Hematopoietic multipotent progenitor cell treated with erythropoietin and hydrocortisone succinate and interleukin-3 and kit ligand, for 4 days (in vitro differentiated cells): ENCODE measurements at regions not wholly inside any gene's neighbourhood (a gene's known extent, or its start where the extent isn't known, plus 50 kb on each side); places are given as distances from the start of the nearest gene placed in this dataset.
A peak's percentile ranks its signal among the peaks of the same experiment; 100 is the strongest.
"Not testable (repeated sequence)": the region's sequence is repeated elsewhere in the genome, so short reads cannot be mapped to it uniquely, and the experiment has no call there.

Experiments
- DNase-seq: peaks from one replicate; pipeline ENCODE4 v3.0.0-alpha.2; 2015

DNA sequence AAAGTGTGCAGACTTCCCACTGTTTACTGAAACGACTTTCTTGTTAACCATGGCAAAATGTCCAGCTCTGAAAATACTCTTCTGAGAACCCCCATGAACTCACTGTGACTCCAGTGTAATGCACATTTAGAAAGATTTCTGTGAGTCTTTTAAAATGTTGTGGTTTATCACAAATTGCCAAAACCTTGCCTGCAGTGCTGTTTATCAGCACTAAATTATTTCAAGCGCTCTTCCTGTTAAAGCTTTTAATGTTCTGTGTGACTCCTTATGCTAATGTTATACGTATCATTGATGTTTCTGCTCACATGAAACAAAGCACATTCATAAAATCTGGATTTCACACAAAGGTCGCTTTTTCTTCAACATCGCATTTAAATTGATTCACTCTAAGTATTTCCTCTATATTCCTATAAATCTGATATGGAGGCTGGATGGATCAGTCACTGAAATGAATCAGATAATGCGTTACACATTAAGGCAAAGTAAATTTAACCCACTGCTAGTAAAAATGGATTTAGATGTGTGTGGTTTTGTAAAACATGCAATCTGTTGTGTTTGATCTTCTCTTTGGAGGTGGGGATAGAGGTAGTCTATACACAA, 521.2 kb downstream of the NYAP2 start:
- no peak for DNase-seq

DNA sequence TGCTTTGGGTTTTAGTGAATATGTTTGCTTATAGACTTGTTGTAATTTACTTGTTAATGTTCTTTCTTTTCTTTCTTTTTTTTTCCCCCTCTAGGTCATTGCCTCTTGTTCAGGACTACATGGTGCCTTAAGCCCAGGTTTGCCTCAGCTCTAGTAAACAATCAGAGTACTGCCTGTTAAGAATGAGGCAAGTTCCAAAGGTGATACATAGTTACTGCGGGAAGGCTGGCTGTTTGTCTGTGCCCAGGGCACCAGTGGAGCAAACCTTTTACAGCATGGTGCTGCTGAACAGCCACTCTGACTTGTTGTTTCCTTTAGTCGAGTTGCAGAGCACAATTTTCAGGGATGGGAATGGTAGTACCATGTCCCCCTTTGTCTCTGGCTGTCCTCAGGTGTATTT, 517.2 kb downstream of the NYAP2 start:
- no peak for DNase-seq

DNA sequence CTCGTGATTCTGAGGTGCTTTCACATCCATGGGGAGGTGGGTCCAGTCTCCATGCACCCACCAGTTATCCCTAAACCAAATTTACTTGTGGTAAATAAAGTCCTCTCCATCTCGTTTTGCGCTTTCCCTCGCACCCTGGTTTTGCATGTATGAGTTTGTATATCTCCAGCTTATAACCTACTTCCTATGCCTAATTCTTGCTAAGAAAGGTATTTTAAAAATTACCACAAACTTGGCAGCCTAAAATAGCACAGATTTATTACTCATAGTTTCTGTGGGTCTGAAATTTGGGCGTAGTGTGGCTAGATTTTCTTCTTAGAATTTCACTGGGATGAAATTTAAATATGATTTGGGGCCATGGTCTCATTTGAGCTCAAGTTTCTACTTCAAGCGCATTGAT, 511.5 kb downstream of the NYAP2 start:
- no peak for DNase-seq

DNA sequence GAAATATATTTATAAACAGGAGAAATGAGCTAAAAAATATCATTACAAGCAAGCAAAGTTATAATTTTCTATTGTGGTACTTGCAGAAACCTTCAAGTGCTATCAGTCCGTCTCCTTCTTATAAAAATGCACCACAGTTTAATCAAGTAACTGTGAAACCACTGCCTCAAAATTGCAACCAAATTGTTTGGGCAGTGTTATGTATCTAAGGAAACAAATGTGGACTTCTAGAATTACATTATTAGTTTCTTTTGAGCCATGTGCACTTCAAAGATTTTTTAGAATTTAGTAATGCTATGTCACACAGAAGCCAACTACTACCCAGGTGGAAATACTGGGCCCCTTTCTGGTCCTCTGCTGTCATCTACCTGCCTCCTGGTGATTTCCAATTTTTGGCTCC, 495.6 kb downstream of the NYAP2 start:
- no peak for DNase-seq

DNA sequence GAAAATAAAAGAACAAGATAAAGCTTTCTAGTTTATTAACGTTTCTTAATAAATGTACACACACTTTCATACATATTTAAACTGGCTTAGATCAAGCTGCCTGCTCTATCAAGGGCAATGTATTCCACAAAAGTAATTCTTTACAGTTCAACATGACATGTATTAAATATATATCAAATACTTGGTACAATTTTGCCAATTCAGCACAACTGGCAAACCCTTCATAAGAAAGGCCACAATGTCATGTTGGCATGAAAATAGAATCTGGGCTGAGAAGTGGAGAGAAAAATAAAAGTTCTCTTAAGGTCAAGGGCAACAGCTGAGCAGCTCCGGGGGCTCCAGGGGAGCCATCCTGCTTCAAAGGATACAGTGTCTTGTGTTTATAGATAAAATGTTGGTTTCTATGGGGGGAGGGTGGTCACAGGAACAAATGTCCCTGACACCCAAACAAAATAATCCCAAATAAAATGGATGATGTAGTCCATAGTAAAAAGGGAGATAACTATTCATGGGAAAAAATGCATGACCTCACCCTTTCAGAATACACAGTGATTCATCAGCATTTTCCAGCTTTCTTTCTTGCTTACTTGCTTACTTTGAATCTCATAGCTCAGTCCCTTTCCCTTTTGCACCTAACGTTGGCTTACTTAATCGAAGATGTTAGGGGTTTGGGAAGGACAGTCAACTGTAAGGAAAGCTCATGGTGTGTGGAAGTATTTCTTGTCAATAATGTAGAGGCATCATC, 494.9 kb downstream of the NYAP2 start:
- no peak for DNase-seq

DNA sequence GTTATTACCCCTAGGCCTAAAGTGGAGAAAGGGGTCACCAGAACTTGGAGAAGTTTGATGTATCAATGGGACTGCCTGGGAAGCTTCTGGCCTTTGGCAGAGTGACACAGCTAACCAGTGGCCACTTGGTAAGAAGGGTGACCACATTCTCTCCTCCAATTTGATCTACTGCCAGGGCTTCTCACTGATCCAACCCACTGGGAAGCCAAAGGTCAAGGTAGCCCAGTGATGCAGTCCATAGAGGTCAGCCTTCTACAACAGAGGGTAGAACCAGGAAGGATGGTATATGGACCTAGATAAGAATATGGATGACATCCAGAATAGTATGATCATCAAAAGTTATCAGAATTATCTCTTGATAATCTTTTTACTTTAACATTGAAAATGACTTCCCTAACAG, 493.6 kb downstream of the NYAP2 start:
- DNase-seq = no peak

DNA sequence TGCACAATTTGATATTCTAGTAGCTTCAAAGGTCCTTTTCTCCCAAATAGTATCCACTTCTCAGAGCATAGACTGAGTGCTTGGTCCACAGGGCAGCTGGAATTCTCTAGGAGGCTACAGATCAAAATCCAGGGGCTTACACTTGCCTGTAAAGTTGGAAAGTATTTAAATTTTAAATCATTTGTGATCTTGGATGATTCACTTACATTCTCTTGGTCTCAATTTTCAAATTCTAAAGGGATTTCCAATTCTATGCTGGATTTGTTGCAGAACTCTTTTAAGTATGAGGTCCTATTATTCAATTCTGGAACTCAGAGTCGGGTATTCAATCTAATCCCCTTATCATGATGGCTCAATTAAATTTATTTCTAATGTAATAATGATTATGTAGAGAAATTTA, 492.3 kb downstream of the NYAP2 start:
- no peak for DNase-seq

DNA sequence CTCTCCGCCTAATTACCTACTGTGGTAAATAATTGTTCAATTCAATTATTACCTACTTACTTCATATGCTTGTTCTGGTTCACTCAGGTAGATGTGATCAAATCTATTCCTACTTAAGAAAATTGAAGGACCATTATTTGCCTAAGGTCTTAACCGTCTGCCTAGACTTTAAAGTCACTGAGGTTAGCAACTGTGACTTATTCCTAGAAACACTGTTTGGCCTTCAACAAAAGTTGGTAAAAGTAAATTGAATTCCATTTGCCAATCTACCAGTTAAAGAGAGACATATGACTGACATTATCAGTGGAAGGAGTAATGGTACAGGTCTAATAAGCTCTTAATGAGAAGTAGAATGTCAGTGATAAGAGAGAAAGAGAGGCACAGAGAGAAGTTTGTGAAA, 491.5 kb downstream of the NYAP2 start:
- no peak for DNase-seq

DNA sequence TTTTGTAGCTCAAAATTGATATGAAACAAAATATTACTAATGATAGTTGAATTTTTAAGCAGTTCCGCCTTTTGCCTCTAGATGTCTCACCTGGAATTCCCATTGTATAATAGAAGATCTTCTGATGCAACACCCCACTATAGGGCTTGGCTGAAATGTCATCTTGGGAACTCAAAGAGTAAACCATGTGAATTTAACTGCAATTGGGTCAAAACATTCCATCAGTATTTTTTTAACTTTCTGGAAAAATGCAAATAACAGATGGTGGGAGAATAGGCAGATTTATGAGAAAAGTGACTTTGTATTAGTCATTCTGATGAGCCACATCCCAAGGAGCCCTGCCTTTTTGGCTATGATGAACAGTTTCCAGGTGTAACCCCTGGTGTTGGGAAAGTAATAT, 489.9 kb downstream of the NYAP2 start:
- peak; percentile 62 for DNase-seq

DNA sequence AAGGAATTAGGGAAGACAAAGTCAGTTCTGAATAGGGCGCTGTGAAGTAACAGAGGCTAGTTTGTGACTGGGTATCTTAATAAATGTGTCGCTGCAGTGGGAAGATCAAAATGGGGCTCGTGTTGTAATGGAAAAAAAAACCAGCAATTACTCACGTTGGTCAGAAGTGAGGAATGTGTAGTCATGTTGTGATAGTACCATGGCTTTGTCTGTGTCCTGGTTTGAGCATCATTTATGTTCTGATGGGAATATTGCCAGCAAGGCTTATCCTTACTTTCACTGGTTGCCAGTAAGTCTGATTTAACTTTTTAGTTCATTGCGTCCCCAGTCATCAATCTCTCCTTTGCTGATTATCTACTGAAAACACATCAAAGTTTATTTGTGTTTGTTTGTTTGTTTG, 467.6 kb downstream of the NYAP2 start:
- no peak for DNase-seq

DNA sequence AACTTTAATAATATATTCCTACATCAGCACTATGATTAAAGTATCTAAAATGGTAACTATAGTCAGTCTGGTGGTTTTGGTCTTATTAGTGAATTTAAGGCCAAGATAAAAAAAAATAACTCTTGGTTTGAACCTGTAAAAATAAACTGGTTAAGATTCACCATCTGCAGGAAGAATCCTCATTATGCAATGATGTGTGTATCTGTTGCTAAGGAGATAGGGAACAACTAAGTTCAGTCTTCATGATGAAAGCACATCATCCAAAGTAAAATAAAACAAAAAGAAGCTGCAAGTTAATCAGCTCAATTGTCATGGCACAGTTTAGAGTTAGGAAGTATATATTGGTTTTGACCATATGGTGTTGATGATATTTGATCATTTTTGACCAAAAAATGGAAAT, 466.0 kb downstream of the NYAP2 start:
- no peak for DNase-seq

DNA sequence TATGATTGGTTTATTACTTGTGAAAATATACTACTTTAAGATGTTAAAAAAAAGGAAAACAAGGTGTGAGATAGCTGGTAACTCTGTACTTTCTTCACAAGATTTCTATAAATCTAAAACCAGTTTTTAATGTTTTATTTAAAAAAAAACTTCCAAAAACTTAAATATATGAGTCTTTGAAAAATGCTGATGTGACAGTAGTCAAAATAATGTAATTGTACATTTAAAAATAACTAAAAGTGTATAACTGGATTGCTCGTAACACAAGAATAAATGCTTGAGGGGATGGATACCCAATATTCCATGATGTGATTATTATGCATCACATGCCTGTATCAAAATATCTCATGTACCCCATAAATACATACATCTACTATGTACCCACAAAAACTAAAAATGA, 464.9 kb downstream of the NYAP2 start:
- DNase-seq = no peak

DNA sequence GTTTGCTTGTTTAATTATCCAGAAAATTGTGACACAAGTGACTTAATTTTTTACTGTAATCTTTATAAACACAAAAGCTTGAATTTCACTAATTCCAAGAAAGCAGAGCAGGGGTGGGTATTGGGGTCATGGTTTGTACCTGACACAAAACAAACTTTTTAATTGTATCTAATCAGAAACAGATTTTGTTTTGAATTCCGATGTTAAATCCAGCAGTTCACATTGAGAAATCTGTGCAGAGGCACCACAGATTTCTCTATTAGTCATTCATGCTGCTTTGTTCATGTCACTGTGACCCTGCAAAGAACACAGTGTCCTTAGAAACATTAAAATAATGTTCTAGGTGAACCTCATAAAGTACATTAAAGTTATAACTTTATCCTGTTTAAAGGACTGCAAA, 443.4 kb downstream of the NYAP2 start:
- DNase-seq = no peak

DNA sequence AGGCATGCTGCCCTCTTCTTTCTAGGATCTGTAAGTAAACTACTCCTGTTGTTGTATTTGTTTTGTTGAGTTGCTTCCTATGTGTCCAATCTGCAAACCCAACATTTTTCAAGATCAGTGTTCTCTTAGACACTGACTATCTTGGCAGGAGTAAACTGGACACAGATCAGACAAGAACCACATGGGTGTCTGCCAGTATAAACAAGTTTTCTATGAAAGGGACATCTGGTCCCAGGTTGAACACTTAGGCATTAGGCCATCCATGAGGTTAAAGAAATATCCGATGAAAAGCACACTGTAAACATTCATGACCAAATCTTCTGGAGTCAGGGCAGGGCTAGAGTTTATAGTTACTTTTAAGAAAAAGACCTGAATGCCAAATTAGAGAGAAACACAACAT, 441.8 kb downstream of the NYAP2 start:
- no peak for DNase-seq

DNA sequence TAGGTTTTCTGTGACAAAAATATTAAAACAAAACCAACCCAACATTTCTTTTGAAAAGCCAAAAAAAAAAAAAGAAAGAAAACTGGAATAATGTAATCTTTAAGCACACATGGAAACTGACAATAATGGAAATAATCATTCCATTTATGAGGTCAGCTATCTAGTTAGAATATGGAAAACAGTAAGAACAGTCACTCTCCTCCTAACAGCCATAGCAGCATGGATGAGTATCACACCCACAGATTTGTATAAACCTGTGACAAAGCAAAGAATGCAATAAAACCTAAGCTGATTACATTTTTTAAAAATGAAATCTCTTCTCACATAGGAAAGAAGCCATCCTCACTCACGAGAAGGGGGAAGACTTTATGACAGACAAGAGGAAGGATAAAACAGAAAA, 437.8 kb downstream of the NYAP2 start:
- DNase-seq = no peak

DNA sequence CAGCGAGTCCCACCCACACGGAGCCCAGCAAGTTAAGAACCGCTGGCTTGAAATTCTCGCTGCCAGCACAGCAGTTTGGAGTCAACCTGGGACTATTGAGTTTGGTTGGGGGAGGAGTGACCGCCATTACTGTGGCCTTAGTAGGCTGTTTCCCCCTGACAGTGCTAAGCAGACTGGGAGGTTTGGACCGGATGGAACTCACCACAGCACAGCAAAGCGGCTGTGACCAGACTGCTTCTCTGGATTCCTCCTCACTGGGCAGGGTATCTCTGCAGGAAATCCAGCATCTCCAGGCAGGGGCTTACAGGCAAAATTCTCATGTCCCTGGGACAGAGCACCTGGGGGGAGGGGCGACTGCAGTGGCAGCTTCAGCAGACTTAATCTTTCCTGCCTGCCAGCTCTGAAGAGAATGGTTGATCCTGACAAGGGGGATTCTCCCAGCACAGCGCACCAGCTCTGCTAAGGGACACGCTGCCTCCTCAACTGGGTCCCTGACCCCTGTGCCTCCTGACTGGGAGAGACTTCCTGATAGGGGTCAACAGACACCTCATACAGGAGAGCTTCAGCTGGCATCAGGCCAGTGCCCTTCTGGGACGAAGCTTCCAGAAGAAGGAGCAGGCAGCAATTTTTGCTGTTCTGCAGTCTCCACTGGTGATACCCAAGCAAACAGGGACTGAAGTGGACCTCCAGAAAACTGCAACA, 425.4 kb downstream of the NYAP2 start:
- no peak for DNase-seq

DNA sequence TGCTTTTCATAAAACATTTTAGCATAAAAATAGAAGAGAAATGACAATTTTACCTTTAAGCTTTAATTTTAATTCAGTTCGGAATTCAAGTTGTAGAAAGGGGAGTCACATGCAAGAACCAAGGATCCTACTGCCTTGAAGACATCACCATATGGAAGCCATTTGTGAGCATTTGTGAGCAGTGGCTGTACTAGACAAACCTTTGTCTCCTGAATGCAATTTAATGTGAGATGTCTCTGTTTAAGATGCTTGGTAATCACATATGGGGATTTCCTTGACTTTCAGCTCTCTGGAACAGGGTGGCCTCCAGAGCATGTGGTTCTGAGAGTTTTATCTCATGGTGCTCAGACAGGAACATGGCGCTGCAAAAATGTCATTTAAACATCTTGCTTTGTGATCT, 421.8 kb downstream of the NYAP2 start:
- no peak for DNase-seq

DNA sequence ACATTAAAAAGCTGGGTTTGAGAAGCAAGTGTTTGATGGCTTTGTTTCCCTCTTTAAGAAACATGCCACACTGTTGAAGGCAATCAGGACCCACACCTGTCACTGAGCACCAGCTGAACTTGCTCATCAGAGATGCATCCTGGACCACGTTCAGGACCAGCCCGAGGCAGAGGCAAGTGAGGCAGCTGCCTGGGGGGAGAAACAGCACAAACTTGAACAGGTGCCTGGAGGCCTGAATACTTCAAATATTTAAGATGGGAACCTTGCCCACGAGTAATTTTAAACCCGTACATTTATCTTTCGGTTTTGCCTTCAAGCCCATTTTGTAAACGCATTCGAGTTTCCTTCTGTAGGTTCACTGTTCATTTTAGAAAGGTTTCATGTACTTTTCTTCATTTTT, 421.3 kb downstream of the NYAP2 start:
- no peak for DNase-seq

DNA sequence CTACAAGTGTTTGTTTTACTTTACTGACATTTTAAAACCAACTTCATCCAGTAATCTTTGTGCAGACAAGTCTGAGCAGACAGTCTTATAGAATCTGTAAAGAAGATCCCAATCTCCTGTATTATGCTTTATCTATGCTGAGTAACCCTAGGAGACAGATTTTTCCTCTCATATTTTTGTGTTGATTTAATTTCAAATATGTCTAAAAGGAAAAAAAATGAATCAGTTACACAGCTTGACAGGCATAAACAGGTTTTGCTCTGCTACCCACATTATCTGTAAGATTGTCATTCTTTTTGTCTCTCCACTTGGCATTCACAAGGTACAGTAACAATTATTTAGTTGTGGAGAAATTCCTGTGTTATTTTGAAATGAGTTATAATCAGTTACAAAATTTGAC, 415.0 kb downstream of the NYAP2 start:
- DNase-seq = no peak

DNA sequence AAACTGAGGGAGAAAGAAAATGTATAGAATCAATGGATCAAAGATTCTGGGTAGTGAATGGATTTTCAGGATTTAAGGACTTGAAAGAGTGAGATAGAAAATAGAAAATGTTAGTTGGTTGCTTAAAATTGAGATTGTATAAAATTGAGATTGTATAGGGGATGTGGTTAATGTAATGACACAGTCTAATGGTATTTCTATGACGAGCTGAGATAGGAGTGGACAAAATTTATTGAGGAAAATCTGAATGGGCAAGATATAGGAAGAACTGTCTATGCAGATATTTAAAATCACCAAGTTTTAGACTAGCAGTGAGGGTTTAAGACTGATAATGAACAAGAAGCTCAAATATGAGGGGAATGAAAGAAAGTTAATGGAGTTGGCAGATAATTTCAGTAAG, 406.6 kb downstream of the NYAP2 start:
- DNase-seq = no peak

DNA sequence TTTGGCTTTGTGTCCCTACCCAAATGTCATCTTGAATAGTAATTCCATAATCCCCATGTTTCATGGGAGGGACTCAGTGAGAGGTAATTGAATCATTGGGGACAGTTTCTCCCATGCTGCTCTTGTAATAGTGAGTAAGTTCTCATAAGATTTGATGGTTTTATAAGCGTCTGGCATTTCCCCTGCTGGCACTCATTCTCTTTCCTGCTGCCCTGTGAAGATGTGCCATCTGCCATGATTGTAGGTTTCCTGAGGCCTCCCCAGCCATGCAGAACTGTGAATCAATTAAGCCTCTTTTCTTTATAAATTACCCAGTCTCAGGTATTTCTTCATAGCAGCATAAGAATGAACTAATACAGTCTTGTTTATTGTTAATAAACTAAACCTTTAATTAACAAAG, 402.6 kb downstream of the NYAP2 start:
- not testable (repeated sequence) for DNase-seq

DNA sequence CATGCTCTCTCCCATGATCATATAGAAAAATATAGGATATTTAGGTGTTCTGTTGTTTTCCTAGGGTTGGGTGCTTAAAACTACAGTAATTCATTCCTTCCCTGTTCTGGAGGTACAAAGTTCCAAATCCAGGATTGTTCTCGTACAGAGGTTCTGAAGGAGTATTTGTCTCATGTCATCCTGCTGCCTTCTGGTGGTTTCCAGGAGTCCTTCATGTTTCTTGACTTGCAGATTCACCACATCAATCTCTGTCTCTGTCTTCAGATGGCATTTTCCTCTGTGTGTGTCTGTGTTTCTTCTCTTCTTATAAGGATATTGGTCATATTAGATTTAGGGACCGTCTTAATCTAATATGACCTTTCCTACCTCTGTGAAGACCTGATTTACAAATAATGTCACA, 397.9 kb downstream of the NYAP2 start:
- DNase-seq = no peak

DNA sequence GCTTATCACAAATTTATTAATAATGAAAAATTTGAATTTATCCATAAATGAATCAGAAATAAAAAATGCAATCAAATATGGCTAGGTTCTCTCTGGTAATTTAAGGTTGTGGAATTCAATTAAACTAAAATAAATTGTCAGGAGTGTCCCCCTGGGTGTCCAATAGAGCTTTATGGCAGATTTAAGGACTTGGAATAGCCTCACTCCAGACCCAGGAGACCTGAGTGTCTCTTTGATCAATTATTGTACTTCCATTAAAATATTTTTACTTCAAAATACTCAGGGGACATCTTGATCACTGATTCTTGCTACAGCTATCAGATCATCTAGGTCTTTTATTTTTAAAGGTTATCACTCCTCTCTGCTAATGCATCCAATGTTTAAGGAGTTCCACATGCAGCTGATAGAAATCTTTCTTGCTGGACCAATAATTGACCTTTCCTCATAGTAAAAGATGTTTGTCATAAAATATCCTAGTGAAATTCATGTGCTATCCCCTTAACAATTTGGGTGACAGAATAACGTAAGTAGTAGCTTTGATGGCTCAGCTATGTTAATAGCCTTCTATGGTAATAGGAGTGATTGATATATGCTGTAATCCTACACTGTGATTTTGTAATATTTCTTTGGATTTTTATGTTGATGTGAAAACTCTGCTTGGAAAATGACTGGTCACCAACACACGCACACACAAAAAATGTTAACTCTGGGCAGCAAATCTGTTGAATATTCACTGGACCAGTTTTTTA, 395.3 kb downstream of the NYAP2 start:
- no peak for DNase-seq
